ENCODE measurements at regions not wholly inside any gene's neighbourhood (a gene's known extent, or its start where the extent isn't known, plus 50 kb on each side); places are given as distances from the start of the nearest gene placed in this dataset.

DNA sequence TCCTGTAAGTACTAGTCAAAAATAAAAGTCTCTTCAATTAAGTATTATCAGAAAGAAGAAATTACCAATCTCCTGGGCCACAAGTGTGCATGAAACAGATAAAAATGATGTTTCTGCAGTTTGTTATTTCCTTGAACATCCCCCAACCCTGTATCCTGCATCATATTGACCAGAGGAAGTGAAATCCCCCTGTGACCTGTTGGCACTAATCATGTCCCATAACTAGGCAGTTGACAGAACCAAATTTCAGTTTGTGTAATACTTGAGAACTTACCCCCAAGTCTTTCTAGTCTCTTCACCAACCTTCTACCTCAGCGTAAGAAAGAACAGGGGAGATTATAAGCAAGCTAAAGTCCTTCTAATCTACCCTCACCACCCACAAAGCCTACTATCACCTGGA is 368.2 kb upstream of the PDE4D start:
- no peaks in the 10 kb centered on the region for H3K27me3 ChIP-seq (ENCODE audit: control insufficient read depth in 1 of 2, insufficient read depth in 2 of 2, low read length in 2 of 2)
- H3K4me2 ChIP-seq (ENCODE audit: low read depth, low read length) = no peak overlapping the region
- H3K9me3 ChIP-seq (ENCODE audit: low read length) = no peaks in the 10 kb centered on the region
- no peak overlapping the region for H2AFZ ChIP-seq (ENCODE audit: low read length)
- DNase-seq (ENCODE audit: low spot score) (no peak), ATAC-seq (no peak), FAIRE-seq (no peak)
- in situ Hi-C loops (cut with HindIII; ENCODE audit: extremely low pct_ligation_motif_present, low pct_unique_long_range_greater_than_20kb) (loop anchor here (25.0 kb wide), 1 partner anchor 874 kb away; no protein-coding TSS in a partner anchor), intact Hi-C loops (cut with micrococcal nuclease; ENCODE audit: unreplicated experiment) (no loop called here)
- no peak overlapping the region for H3K9ac ChIP-seq (ENCODE audit: insufficient read depth, low read depth, low read length)
- H3K79me2 ChIP-seq (ENCODE audit: insufficient read depth, low read length) = no peaks in the 10 kb centered on the region
- no peak overlapping the region for H3K27ac ChIP-seq (ENCODE audit: extremely low read length, insufficient read depth, low read length)
- ChIA-PET CTCF (ENCODE audit: low intra/inter-chr PET ratio, low total read pairs) (no interaction called here), POLR2A (no interaction called here)
- H3K36me3 ChIP-seq (replicated peaks in 1 of 2; ENCODE audit: control insufficient read depth in 1 of 2, insufficient read depth in 2 of 2, low read length in 2 of 2) = no peaks in the 10 kb centered on the region
- no peaks in the 10 kb centered on the region for H4K20me1 ChIP-seq (ENCODE audit: insufficient read depth, low read length)
- TF ChIP-seq ZNF331 (CRISPR knock-in tag; IDR thresholded peaks at IDR 0.05) (no peak), ZSCAN12 (CRISPR knock-in tag; IDR thresholded peaks at IDR 0.05) (no peak), DNMT3B (CRISPR knock-in tag; conservative IDR thresholded peaks at IDR 0.05) (no peak), HNRNPUL1 (IDR thresholded peaks at IDR 0.05; ENCODE audit: low read depth, low read length) (no peak), E2F1 (CRISPR knock-in tag; IDR thresholded peaks at IDR 0.05) (no peak), ZNF143 (CRISPR knock-in tag; IDR thresholded peaks at IDR 0.05) (no peak), GPN1 (CRISPR knock-in tag; IDR thresholded peaks at IDR 0.05; ENCODE audit: borderline replicate concordance) (no peak), TMF1 (CRISPR knock-in tag; IDR thresholded peaks at IDR 0.05; ENCODE audit: low read depth) (no peak), MLLT10 (CRISPR knock-in tag; IDR thresholded peaks at IDR 0.05) (no peak)
- TF ChIP-seq, protein P1, sequence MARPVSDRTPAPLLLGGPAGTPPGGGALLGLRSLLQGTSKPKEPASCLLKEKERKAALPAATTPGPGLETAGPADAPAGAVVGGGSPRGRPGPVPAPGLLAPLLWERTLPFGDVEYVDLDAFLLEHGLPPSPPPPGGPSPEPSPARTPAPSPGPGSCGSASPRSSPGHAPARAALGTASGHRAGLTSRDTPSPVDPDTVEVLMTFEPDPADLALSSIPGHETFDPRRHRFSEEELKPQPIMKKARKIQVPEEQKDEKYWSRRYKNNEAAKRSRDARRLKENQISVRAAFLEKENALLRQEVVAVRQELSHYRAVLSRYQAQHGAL (CRISPR knock-in tag; IDR thresholded peaks at IDR 0.05; ENCODE audit: not compliant biosample characterization) = no peak
- TF ChIP-seq, protein P2, sequence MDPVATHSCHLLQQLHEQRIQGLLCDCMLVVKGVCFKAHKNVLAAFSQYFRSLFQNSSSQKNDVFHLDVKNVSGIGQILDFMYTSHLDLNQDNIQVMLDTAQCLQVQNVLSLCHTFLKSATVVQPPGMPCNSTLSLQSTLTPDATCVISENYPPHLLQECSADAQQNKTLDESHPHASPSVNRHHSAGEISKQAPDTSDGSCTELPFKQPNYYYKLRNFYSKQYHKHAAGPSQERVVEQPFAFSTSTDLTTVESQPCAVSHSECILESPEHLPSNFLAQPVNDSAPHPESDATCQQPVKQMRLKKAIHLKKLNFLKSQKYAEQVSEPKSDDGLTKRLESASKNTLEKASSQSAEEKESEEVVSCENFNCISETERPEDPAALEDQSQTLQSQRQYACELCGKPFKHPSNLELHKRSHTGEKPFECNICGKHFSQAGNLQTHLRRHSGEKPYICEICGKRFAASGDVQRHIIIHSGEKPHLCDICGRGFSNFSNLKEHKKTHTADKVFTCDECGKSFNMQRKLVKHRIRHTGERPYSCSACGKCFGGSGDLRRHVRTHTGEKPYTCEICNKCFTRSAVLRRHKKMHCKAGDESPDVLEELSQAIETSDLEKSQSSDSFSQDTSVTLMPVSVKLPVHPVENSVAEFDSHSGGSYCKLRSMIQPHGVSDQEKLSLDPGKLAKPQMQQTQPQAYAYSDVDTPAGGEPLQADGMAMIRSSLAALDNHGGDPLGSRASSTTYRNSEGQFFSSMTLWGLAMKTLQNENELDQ (CRISPR knock-in tag; IDR thresholded peaks at IDR 0.05; ENCODE audit: borderline replicate concordance) = no peak
- TF ChIP-seq, protein P3, sequence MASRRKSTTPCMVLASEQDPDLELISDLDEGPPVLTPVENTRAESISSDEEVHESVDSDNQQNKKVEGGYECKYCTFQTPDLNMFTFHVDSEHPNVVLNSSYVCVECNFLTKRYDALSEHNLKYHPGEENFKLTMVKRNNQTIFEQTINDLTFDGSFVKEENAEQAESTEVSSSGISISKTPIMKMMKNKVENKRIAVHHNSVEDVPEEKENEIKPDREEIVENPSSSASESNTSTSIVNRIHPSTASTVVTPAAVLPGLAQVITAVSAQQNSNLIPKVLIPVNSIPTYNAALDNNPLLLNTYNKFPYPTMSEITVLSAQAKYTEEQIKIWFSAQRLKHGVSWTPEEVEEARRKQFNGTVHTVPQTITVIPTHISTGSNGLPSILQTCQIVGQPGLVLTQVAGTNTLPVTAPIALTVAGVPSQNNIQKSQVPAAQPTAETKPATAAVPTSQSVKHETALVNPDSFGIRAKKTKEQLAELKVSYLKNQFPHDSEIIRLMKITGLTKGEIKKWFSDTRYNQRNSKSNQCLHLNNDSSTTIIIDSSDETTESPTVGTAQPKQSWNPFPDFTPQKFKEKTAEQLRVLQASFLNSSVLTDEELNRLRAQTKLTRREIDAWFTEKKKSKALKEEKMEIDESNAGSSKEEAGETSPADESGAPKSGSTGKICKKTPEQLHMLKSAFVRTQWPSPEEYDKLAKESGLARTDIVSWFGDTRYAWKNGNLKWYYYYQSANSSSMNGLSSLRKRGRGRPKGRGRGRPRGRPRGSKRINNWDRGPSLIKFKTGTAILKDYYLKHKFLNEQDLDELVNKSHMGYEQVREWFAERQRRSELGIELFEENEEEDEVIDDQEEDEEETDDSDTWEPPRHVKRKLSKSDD (CRISPR knock-in tag; IDR thresholded peaks at IDR 0.05; ENCODE audit: low read depth) = no peak
- TF ChIP-seq, protein P4, sequence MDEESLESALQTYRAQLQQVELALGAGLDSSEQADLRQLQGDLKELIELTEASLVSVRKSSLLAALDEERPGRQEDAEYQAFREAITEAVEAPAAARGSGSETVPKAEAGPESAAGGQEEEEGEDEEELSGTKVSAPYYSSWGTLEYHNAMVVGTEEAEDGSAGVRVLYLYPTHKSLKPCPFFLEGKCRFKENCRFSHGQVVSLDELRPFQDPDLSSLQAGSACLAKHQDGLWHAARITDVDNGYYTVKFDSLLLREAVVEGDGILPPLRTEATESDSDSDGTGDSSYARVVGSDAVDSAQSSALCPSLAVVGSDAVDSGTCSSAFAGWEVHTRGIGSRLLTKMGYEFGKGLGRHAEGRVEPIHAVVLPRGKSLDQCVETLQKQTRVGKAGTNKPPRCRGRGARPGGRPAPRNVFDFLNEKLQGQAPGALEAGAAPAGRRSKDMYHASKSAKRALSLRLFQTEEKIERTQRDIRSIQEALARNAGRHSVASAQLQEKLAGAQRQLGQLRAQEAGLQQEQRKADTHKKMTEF (CRISPR knock-in tag; IDR thresholded peaks at IDR 0.05) = no peak
- TF ChIP-seq, protein P5, sequence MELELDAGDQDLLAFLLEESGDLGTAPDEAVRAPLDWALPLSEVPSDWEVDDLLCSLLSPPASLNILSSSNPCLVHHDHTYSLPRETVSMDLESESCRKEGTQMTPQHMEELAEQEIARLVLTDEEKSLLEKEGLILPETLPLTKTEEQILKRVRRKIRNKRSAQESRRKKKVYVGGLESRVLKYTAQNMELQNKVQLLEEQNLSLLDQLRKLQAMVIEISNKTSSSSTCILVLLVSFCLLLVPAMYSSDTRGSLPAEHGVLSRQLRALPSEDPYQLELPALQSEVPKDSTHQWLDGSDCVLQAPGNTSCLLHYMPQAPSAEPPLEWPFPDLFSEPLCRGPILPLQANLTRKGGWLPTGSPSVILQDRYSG (CRISPR knock-in tag; IDR thresholded peaks at IDR 0.05) = no peak
- 75% methylated on average over 1 of the region's 1 CpG for WGBS (ENCODE audit: low lambda C conversion rate)
- H3K4me3 ChIP-seq (replicated peaks in 1 of 3; ENCODE audit: insufficient read depth in 1 of 3, low read depth in 2 of 3, low read length in 3 of 3) = no peak overlapping the region
- H3K4me1 ChIP-seq (ENCODE audit: insufficient read depth, low read length) = peaks cover 13% of the 10 kb centered on the region
- no TSS peak for BruUV-seq (replicated peaks)
